ENCODE measurements at regions not wholly inside any gene's neighbourhood (a gene's known extent, or its start where the extent isn't known, plus 50 kb on each side); places are given as distances from the start of the nearest gene placed in this dataset.

- TF ChIP-seq POLR2A (IDR thresholded peaks at IDR 0.05) (no peak), CTCF (IDR thresholded peaks at IDR 0.05) (no peak), EP300 (IDR thresholded peaks at IDR 0.05) (no peak)
These were observed 235.2 kb upstream of the ZWINT start for GRCh38 chr10:56596257-56596656.

Data from tibial nerve (tissue), 4 donors.